NCI-H2171 (cell line): ENCODE measurements at regions not wholly inside any gene's neighbourhood (a gene's known extent, or its start where the extent isn't known, plus 50 kb on each side); places are given as distances from the start of the nearest gene placed in this dataset.
"Not testable (repeated sequence)": the region's sequence is repeated elsewhere in the genome, so short reads cannot be mapped to it uniquely, and the experiment has no call there.

Source experiments
- DNase-seq: peaks from one replicate; lab custom pipeline; 2025; lab: John Stamatoyannopoulos, UW

- DNase-seq: not testable (repeated sequence)
These were observed 137.0 kb downstream of the USP46 start for GRCh38 chr4:52522093-52522492.

GRCh38 chr4:52529983-52530382 is 129.1 kb downstream of the USP46 start:
- no peak for DNase-seq

- DNase-seq: no peak
These were observed 123.3 kb downstream of the USP46 start for GRCh38 chr4:52535793-52536192.
